GM12864 (cell line): ENCODE measurements at regions not wholly inside any gene's neighbourhood (a gene's known extent, or its start where the extent isn't known, plus 50 kb on each side); places are given as distances from the start of the nearest gene placed in this dataset.

Source experiments
- DNase-seq: peaks from one replicate; pipeline ENCODE4 v3.0.0-alpha.2; 2011; ENCODE audit warnings: low read depth
- H3K4me3 ChIP-seq: 2 replicates; pipeline ENCODE4 v1.5.1; 2011; ENCODE audit warnings: mild to moderate bottlenecking, low read depth, low read length, control low read depth
- CTCF ChIP-seq: IDR thresholded peaks from 2 replicates; pipeline ENCODE4 v1.5.1; 2011; ENCODE audit warnings: low read depth, mild to moderate bottlenecking, moderate library complexity, low read length, control low read depth, inconsistent platforms; ENCODE audit errors: missing control alignments

GRCh38 chr2:158732573-158733429 is 62.3 kb upstream of the DAPL1 start:
- no peak for TF ChIP-seq CTCF
- no peak overlapping the region for H3K4me3 ChIP-seq
- DNase-seq: no peak

- no peak overlapping the region for H3K4me3 ChIP-seq
- no peak for TF ChIP-seq CTCF
- no peak for DNase-seq
These were observed 61.7 kb upstream of the DAPL1 start for GRCh38 chr2:158733430-158733755.

GRCh38 chr2:158734442-158734841 is 60.7 kb upstream of the DAPL1 start:
- no peak overlapping the region for H3K4me3 ChIP-seq
- no peak for DNase-seq
- no peak for TF ChIP-seq CTCF

GRCh38 chr2:158735822-158736580 is 59.1 kb upstream of the DAPL1 start:
- H3K4me3 ChIP-seq: no peak overlapping the region
- no peak for DNase-seq
- TF ChIP-seq CTCF: no peak

GRCh38 chr2:158738363-158738762 is 56.8 kb upstream of the DAPL1 start:
- H3K4me3 ChIP-seq: no peak overlapping the region
- no peak for TF ChIP-seq CTCF
- DNase-seq: no peak

GRCh38 chr2:158740127-158740526 is 55.0 kb upstream of the DAPL1 start:
- DNase-seq: no peak
- no peak overlapping the region for H3K4me3 ChIP-seq
- TF ChIP-seq CTCF: no peak

- no peak overlapping the region for H3K4me3 ChIP-seq
- DNase-seq: no peak
- no peak for TF ChIP-seq CTCF
These were observed 54.5 kb upstream of the DAPL1 start for GRCh38 chr2:158740621-158741020.
